ENCODE measurements at regions not wholly inside any gene's neighbourhood (a gene's known extent, or its start where the extent isn't known, plus 50 kb on each side); places are given as distances from the start of the nearest gene placed in this dataset.
"Not testable (repeated sequence)": the region's sequence is repeated elsewhere in the genome, so short reads cannot be mapped to it uniquely, and the experiment has no call there.

- H3K36me3 ChIP-seq = no peaks in the 10 kb centered on the region
- H3K27me3 ChIP-seq = no peaks in the 10 kb centered on the region
- H3K9me3 ChIP-seq = no peaks in the 10 kb centered on the region
- H3K4me3 ChIP-seq = no peak overlapping the region
- DNase-seq = no peak
These were observed 124.3 kb downstream of the EHF start for GRCh38 chr11:34745195-34745594.

GRCh38 chr11:34744511-34744910 is 123.6 kb downstream of the EHF start:
- no peak for DNase-seq
- no peaks in the 10 kb centered on the region for H3K36me3 ChIP-seq
- H3K9me3 ChIP-seq = no peaks in the 10 kb centered on the region
- H3K4me3 ChIP-seq = no peak overlapping the region
- no peaks in the 10 kb centered on the region for H3K27me3 ChIP-seq

GRCh38 chr11:34738237-34738636 is 117.3 kb downstream of the EHF start:
- Histone ChIP-seq H3K27me3 (no peaks in the 10 kb centered on the region), H3K9me3 (peaks cover 6% of the 10 kb centered on the region), H3K4me3 (no peak overlapping the region), H3K36me3 (no peaks in the 10 kb centered on the region)
- DNase-seq = no peak

- no peaks in the 10 kb centered on the region for H3K36me3 ChIP-seq
- H3K4me3 ChIP-seq = no peak overlapping the region
- no peaks in the 10 kb centered on the region for H3K27me3 ChIP-seq
- DNase-seq = no peak
- peaks cover 4% of the 10 kb centered on the region for H3K9me3 ChIP-seq
These were observed 111.9 kb downstream of the EHF start for GRCh38 chr11:34732831-34733230.

- no peaks in the 10 kb centered on the region for H3K27me3 ChIP-seq
- H3K4me3 ChIP-seq = no peak overlapping the region
- DNase-seq = no peak
- no peaks in the 10 kb centered on the region for H3K36me3 ChIP-seq
- peaks cover 4% of the 10 kb centered on the region for H3K9me3 ChIP-seq
These were observed 110.7 kb downstream of the EHF start for GRCh38 chr11:34731603-34732002.

GRCh38 chr11:34730544-34731295 is 109.8 kb downstream of the EHF start:
- no peak for DNase-seq
- no peaks in the 10 kb centered on the region for H3K36me3 ChIP-seq
- H3K27me3 ChIP-seq = no peaks in the 10 kb centered on the region
- no peak overlapping the region for H3K4me3 ChIP-seq
- H3K9me3 ChIP-seq = peaks cover 4% of the 10 kb centered on the region

GRCh38 chr11:34728609-34729008 is 107.7 kb downstream of the EHF start:
- no peaks in the 10 kb centered on the region for H3K36me3 ChIP-seq
- H3K4me3 ChIP-seq = no peak overlapping the region
- H3K9me3 ChIP-seq = peaks cover 8% of the 10 kb centered on the region
- DNase-seq = no peak
- H3K27me3 ChIP-seq = no peaks in the 10 kb centered on the region

- Histone ChIP-seq H3K36me3 (no peaks in the 10 kb centered on the region), H3K27me3 (no peaks in the 10 kb centered on the region), H3K9me3 (peaks cover 10% of the 10 kb centered on the region), H3K4me3 (no peak overlapping the region)
- no peak for DNase-seq
These were observed 106.4 kb downstream of the EHF start for GRCh38 chr11:34727228-34727737.

- Histone ChIP-seq H3K36me3 (no peaks in the 10 kb centered on the region), H3K9me3 (peaks cover 10% of the 10 kb centered on the region), H3K27me3 (no peaks in the 10 kb centered on the region), H3K4me3 (no peak overlapping the region)
- no peak for DNase-seq
These were observed 104.1 kb downstream of the EHF start for GRCh38 chr11:34724973-34725372.

GRCh38 chr11:34721646-34722045 is 100.8 kb downstream of the EHF start:
- Histone ChIP-seq H3K27me3 (no peaks in the 10 kb centered on the region), H3K9me3 (peaks cover 6% of the 10 kb centered on the region; the same call in 1 of the 2 replicates), H3K36me3 (no peaks in the 10 kb centered on the region), H3K4me3 (no peak overlapping the region)
- no peak for DNase-seq

GRCh38 chr11:34719303-34719848 is 98.5 kb downstream of the EHF start:
- Histone ChIP-seq H3K27me3 (no peaks in the 10 kb centered on the region), H3K4me3 (no peak overlapping the region), H3K36me3 (no peaks in the 10 kb centered on the region), H3K9me3 (peaks cover 6% of the 10 kb centered on the region; the same call in 1 of the 2 replicates)
- no peak for DNase-seq

- not testable (repeated sequence) for DNase-seq, H3K4me3 ChIP-seq, H3K36me3 ChIP-seq, H3K27me3 ChIP-seq
- H3K9me3 ChIP-seq = peaks cover 22% of the 10 kb centered on the region
These were observed 92.7 kb downstream of the EHF start for GRCh38 chr11:34713631-34714030.
